ENCODE measurements at regions not wholly inside any gene's neighbourhood (a gene's known extent, or its start where the extent isn't known, plus 50 kb on each side); places are given as distances from the start of the nearest gene placed in this dataset.
"Not testable (repeated sequence)": the region's sequence is repeated elsewhere in the genome, so short reads cannot be mapped to it uniquely, and the experiment has no call there.

DNA sequence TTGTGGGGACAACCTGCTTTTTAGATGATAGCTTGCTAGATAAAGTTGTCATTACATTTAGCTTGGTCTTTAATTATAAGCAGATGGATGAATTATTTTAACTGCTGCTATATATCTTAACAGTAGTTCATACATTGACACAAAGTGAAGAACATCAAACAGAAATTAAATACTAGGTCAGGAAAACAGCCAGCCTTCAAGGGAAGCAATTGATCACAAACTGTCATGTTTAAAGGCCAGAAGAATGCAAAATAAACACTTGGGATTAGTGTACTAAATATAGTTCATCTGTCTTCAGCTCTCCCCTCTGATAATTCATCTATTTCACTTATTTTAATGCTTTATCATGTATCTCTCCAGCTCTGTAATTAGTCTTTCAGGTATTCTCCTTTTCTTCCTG is 225.1 kb upstream of the FERMT1 start:
- TF ChIP-seq, protein P1, sequence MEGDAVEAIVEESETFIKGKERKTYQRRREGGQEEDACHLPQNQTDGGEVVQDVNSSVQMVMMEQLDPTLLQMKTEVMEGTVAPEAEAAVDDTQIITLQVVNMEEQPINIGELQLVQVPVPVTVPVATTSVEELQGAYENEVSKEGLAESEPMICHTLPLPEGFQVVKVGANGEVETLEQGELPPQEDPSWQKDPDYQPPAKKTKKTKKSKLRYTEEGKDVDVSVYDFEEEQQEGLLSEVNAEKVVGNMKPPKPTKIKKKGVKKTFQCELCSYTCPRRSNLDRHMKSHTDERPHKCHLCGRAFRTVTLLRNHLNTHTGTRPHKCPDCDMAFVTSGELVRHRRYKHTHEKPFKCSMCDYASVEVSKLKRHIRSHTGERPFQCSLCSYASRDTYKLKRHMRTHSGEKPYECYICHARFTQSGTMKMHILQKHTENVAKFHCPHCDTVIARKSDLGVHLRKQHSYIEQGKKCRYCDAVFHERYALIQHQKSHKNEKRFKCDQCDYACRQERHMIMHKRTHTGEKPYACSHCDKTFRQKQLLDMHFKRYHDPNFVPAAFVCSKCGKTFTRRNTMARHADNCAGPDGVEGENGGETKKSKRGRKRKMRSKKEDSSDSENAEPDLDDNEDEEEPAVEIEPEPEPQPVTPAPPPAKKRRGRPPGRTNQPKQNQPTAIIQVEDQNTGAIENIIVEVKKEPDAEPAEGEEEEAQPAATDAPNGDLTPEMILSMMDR (IDR thresholded peaks at IDR 0.05; ENCODE audit: extremely low read depth, insufficient read depth, missing control alignments), result no peak
- DNase-seq (ENCODE audit: low spot score), result no peak
- in situ Hi-C loops (cut with MboI; ENCODE audit: low pct_unique_long_range_greater_than_20kb, low sequenced_read_pairs, unreplicated experiment), result no loop called here

DNA sequence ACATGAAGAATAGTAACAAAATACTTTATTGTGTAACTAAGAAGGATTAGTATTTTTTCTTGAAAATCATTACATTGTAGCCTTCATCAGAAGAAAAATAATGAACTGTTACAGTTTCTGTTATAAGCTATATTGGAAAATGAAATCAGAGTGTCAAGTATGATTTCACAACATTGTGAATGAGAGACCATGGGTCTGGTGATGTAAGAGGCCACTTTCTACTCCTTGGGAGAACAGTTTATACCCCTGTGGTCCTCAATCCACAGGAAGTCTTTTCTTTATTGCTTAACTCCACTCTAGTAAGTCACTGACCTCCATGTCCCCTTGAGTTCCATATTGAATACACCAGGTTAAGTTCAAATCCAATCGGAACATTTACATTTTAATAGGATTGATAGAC is 218.7 kb upstream of the FERMT1 start:
- in situ Hi-C loops (cut with MboI; ENCODE audit: low pct_unique_long_range_greater_than_20kb, low sequenced_read_pairs, unreplicated experiment), result no loop called here
- DNase-seq (ENCODE audit: low spot score), result no peak
- TF ChIP-seq, protein P1 (IDR thresholded peaks at IDR 0.05; ENCODE audit: extremely low read depth, insufficient read depth, missing control alignments), result no peak

DNA sequence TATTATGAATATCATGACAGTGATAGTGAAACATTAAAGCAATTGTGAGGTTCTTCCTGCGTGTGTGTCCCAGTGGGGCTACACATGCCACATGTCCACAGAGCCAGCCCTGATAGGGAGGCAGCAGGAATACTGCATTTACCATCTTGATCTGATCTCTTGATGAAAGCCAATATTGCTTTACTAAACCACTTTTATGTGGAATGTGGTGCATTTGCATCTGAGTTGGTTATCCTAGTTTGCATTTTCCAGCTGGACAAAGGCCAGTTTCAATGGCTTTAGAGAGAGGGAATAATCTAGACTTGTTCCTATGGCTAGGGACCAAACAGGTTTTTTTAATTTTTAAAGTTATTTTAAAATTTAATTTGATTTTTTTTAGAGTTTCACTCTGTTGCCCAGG is 216.3 kb upstream of the FERMT1 start:
- TF ChIP-seq, protein P1 (IDR thresholded peaks at IDR 0.05; ENCODE audit: extremely low read depth, insufficient read depth, missing control alignments), result no peak
- no peak for DNase-seq (ENCODE audit: low spot score)
- in situ Hi-C loops (cut with MboI; ENCODE audit: low pct_unique_long_range_greater_than_20kb, low sequenced_read_pairs, unreplicated experiment), result no loop called here

DNA sequence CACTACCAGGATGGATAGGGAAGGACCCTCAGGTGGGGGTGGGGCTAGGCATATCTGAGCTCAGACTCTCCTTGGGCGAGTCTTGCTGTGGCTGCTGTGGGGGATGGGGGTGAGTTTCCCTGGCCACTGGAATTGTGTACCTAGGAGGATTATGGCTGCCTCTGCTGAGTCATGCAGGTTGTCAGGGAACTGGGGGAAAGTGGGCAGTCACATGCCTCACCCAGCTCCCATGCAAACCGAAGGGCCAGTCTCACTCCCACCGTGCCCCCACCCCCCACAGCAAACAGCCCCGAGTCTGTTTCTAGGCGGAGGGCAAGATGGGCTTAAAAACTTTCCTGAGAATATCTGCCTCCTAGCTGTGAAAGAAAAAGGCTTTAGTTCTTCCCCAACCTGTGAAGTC is 210.3 kb upstream of the FERMT1 start:
- TF ChIP-seq, protein P1 (IDR thresholded peaks at IDR 0.05; ENCODE audit: extremely low read depth, insufficient read depth, missing control alignments), result no peak
- DNase-seq (ENCODE audit: low spot score), result no peak
- in situ Hi-C loops (cut with MboI; ENCODE audit: low pct_unique_long_range_greater_than_20kb, low sequenced_read_pairs, unreplicated experiment), result no loop called here

DNA sequence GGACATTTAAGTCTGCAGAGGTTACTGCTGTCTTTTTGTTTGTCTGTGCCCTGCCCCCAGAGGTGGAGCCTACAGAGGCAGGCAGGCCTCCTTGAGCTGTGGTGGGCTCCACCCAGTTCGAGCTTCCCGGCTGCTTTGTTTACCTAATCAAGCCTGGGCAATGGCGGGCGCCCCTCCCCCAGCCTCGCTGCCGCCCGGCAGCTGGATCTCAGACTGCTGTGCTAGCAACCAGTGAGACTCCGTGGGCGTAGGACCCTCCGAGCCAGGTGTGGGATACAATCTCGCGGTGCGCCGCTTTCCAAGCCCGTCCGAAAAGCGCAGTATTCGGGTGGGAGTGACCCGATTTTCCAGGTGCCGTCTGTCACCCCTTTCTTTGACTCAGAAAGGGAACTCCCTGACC is 198.4 kb upstream of the FERMT1 start:
- DNase-seq (ENCODE audit: low spot score); in situ Hi-C loops (cut with MboI; ENCODE audit: low pct_unique_long_range_greater_than_20kb, low sequenced_read_pairs, unreplicated experiment): not testable (repeated sequence)

DNA sequence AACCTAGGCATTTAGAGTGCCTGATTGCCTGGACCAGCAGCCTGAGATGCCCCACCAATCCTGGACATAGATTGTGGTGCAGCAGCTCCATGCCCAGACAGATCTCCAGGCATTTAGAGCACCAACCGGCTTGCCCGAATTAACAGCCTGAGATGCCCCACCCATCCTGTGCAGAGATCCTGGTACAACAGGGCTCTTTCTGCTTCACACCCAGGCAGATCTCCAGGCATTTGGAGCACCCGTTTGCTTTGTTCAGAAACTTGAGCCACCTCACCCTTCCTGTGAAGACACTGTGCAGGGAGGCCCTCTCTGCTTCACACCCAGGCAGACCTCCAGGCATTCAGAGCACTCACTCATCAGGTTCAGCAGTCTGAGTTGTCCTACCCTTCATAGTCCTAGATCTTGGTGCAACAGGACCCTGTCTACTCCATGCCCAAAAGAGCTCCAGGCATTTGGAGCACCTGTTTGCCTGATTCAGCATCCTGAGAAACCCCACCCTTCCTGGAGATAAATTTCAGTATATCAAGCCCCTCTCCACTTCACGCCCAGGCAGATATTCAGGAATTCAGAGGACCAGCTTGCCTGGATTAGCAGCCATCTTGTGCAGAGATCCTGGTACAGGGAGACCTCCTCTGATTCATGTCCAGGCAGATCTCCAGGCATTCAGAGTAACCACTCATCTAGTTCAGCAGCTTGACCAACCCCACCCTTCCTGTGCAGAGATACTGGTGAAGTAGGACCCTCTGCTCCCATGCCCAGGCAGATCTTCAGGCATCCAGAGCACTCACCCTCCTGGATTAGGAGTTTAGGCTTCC is 189.2 kb upstream of the FERMT1 start:
- TF ChIP-seq, protein P1 (IDR thresholded peaks at IDR 0.05; ENCODE audit: extremely low read depth, insufficient read depth, missing control alignments), result no peak
- in situ Hi-C loops (cut with MboI; ENCODE audit: low pct_unique_long_range_greater_than_20kb, low sequenced_read_pairs, unreplicated experiment), result no loop called here
- no peak for DNase-seq (ENCODE audit: low spot score)

DNA sequence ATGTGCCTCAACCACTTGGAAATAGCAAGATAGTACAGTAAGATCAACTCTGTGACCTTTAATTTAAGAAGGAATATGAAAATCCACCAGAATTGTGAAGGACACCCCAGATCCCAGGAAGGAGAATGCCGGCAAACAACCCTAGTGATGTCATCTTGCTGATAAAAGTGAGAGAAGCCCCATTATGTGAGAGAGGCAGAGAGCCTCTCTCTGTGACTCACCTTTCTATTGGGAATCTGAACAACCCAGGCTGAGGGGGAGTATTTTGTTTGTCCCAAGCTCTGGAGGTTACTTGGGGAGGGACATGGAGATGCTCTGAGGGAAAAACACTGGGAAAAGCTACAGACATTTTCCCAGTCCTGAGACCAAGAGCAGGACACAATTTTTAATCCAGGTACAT is 188.3 kb upstream of the FERMT1 start:
- TF ChIP-seq, protein P1 (IDR thresholded peaks at IDR 0.05; ENCODE audit: extremely low read depth, insufficient read depth, missing control alignments), result no peak
- no peak for DNase-seq (ENCODE audit: low spot score)
- in situ Hi-C loops (cut with MboI; ENCODE audit: low pct_unique_long_range_greater_than_20kb, low sequenced_read_pairs, unreplicated experiment), result no loop called here

Data from GM13977 (cell line).